Left ventricle myocardium inferior (tissue), 1 donor: ENCODE measurements at regions not wholly inside any gene's neighbourhood (a gene's known extent, or its start where the extent isn't known, plus 50 kb on each side); places are given as distances from the start of the nearest gene placed in this dataset.
A peak's percentile ranks its signal among the peaks of the same experiment; 100 is the strongest.
"Not testable (repeated sequence)": the region's sequence is repeated elsewhere in the genome, so short reads cannot be mapped to it uniquely, and the experiment has no call there.

ENCODE experiments used
- DNase-seq: peaks from one replicate; pipeline ENCODE4 v3.0.0-alpha.2; 2020
- H3K27ac ChIP-seq: fragments of 200-600 bp; replicated peaks from 2 replicates; pipeline ENCODE4 v1.8.0; 2021
- H3K27me3 ChIP-seq: fragments of 200-600 bp; 2 replicates; pipeline ENCODE4 v1.8.0; 2021; ENCODE audit warnings: low read depth
- H3K36me3 ChIP-seq: fragments of 200-600 bp; 2 replicates; pipeline ENCODE4 v1.8.0; 2021
- H3K4me1 ChIP-seq: fragments of 200-600 bp; 2 replicates; pipeline ENCODE4 v1.8.0; 2021
- H3K4me3 ChIP-seq: fragments of 200-600 bp; 2 replicates; pipeline ENCODE4 v1.8.0; 2021; ENCODE audit warnings: mild to moderate bottlenecking, moderate library complexity
- H3K9me3 ChIP-seq: fragments of 200-600 bp; replicated peaks from 2 replicates; pipeline ENCODE4 v1.8.0; 2021
- CTCF ChIP-seq: fragments of 200-600 bp; IDR thresholded peaks from 2 replicates; pipeline ENCODE4 v1.8.0; 2021; ENCODE audit warnings: antibody characterized with exemption, mild to moderate bottlenecking, borderline replicate concordance
- intact Hi-C: fragments of 100-400 bp; cut with micrococcal nuclease; formaldehyde crosslinking; loops from one replicate; pipeline ENCODE4 v1.11.0; 2022
- donor health status: DM: no; HTN: yes; CAD: no; lungs with severe emphysema.

- H3K9me3 ChIP-seq = no peaks in the 10 kb centered on the region
- H3K4me1 ChIP-seq = no peaks in the 10 kb centered on the region
- intact Hi-C loops = no loop called here
- H3K27ac ChIP-seq = peak overlapping the region; percentile 43
- no peak overlapping the region for H3K4me3 ChIP-seq
- H3K27me3 ChIP-seq = no peaks in the 10 kb centered on the region
- no peaks in the 10 kb centered on the region for H3K36me3 ChIP-seq
- DNase-seq = no peak
- no peak for TF ChIP-seq CTCF
Measured at GRCh38 chr7:94149789-94150545, 145.8 kb upstream of the BET1 start.

GRCh38 chr7:94154182-94154581, 150.0 kb upstream of the BET1 start:
- intact Hi-C loops = no loop called here
- no peak for DNase-seq
- H3K4me1 ChIP-seq = no peaks in the 10 kb centered on the region
- H3K36me3 ChIP-seq = no peaks in the 10 kb centered on the region
- H3K9me3 ChIP-seq = no peaks in the 10 kb centered on the region
- no peak for TF ChIP-seq CTCF
- H3K27ac ChIP-seq = no peak overlapping the region
- H3K4me3 ChIP-seq = no peak overlapping the region
- no peaks in the 10 kb centered on the region for H3K27me3 ChIP-seq

- Histone ChIP-seq H3K9me3 (no peaks in the 10 kb centered on the region), H3K4me3 (no peak overlapping the region), H3K27ac (no peak overlapping the region), H3K36me3 (no peaks in the 10 kb centered on the region), H3K27me3 (no peaks in the 10 kb centered on the region), H3K4me1 (no peaks in the 10 kb centered on the region)
- intact Hi-C loops = no loop called here
- DNase-seq = no peak
- no peak for TF ChIP-seq CTCF
Measured at GRCh38 chr7:94154858-94155257, 150.7 kb upstream of the BET1 start.

GRCh38 chr7:94157659-94158306, 153.6 kb upstream of the BET1 start:
- H3K27me3 ChIP-seq, H3K9me3 ChIP-seq, H3K4me3 ChIP-seq, H3K36me3 ChIP-seq, H3K27ac ChIP-seq, intact Hi-C loops, DNase-seq, H3K4me1 ChIP-seq: not testable (repeated sequence)

- no peak overlapping the region for H3K27ac ChIP-seq
- TF ChIP-seq CTCF = no peak
- intact Hi-C loops = no loop called here
- H3K4me3 ChIP-seq = no peak overlapping the region
- no peaks in the 10 kb centered on the region for H3K36me3 ChIP-seq
- DNase-seq = no peak
- H3K4me1 ChIP-seq = no peaks in the 10 kb centered on the region
- no peaks in the 10 kb centered on the region for H3K27me3 ChIP-seq
- no peaks in the 10 kb centered on the region for H3K9me3 ChIP-seq
Measured at GRCh38 chr7:94160719-94161435, 156.7 kb upstream of the BET1 start.

GRCh38 chr7:94161476-94161875, 157.3 kb upstream of the BET1 start:
- no peak overlapping the region for H3K27ac ChIP-seq
- no peak for DNase-seq
- intact Hi-C loops = no loop called here

More at GRCh38 chr7:94161476-94161875, 157.3 kb upstream of the BET1 start:
- no peak for TF ChIP-seq CTCF
- H3K9me3 ChIP-seq = no peaks in the 10 kb centered on the region
- no peak overlapping the region for H3K4me3 ChIP-seq
- no peaks in the 10 kb centered on the region for H3K36me3 ChIP-seq
- no peaks in the 10 kb centered on the region for H3K27me3 ChIP-seq
- no peaks in the 10 kb centered on the region for H3K4me1 ChIP-seq
